Cardiac fibroblast (primary cell): ENCODE measurements at regions not wholly inside any gene's neighbourhood (a gene's known extent, or its start where the extent isn't known, plus 50 kb on each side); places are given as distances from the start of the nearest gene placed in this dataset.

Experiments used
- DNase-seq, 2 donors: peaks; one replicate each; pipeline versions ENCODE4 v3.0.0 to v3.0.0-alpha.2; 2010; ENCODE audit warnings: low read depth in 2 of 2
- H3K4me3 ChIP-seq, 2 donors: replicated peaks in 1 of 2; 1 replicate in 1 of 2; 2 replicates in 1 of 2; pipeline ENCODE4 v1.5.1; 2011; ENCODE audit warnings: low read depth in 2 of 2, low read length in 2 of 2, mild to moderate bottlenecking in 2 of 2, moderate library complexity in 1 of 2
- CTCF ChIP-seq: IDR thresholded peaks from one replicate; pipeline ENCODE4 v1.5.1; 2011; ENCODE audit warnings: low read depth, mild to moderate bottlenecking, low read length, inconsistent platforms

DNA sequence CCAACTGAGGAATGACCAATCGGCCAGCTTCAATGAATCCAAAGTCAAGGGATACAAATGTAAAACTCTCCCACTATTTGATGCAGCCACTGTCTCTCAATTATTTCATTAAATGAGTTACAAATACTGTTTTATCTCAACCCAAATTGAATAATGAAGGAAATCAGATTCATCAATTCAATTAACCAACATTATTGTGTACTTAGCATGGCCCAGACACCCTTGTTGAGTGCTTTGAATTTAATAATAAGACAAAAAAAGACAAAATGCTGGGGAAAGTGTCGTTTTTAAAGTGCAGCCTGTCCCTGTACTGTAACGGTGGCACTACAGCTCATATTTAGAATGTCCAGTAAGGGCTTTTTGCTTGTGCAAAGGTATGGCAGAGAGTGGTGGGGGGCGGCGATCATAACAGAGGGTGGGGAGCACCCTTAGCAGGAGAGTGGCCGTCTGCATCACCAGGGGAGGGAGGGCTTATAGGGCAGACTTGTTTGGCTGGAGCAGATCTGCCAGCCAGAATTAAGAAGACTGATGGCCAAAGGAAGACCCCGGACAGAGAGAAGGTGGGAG, 123.8 kb upstream of the GALNT2 start:
- no peak for TF ChIP-seq CTCF
- H3K4me3 ChIP-seq, result no peak overlapping the region
- no peak for DNase-seq

DNA sequence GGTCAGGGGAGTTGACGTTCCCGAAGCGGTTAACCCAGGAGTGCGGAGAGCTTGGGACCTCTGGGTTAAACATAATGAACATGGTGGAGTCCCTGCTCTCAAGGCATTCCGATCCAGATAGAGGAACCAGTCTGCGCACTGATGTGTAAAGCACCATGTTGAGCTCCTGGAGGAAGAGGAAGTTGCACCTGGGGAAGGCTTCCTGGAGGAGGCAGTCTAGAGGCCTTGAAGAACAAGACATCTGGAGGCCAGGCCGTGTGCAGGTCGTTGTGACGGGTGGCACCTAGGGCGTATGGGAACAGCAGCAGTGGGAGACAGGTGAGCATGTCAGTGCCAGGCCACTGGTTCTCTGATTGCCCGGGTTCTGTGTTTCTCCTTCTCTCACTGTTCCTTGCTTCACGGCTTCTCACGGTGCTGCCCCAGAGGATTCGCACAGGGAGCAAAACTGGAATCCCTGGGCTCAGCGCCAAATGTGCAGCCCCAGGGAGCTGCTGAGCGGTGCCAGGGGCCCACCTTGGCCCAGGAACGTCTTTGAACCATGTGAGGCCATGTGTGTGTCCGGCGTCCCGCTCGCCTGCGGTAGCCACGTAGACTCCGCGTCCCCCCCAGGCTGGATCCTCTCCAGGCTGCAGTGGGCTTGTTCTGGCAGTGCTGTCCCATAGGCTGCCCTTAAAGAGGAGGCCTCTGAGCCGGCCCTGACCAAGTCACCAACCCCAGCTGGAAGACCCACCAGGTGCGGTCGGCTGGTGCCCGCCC, 122.9 kb upstream of the GALNT2 start:
- no peak for TF ChIP-seq CTCF
- H3K4me3 ChIP-seq, result no peak overlapping the region
- no peak for DNase-seq

DNA sequence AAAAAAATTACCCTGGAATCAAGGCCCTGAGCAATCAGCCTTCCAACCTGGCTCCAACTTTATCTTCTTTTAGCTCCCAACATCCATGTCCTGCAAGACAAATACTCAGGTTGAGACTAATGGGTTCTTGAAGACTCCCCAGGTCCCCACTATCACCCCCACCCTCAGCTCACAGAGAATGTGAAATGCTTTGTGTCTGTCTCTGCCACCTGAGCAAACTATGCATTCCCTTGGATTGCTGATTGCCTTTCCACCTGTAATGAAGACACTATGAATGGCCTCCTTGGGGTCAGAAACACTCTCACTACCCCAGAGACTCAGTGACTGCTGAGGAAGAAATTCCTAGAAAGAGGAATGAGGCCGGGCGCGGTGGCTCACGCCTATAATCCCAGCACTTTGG, 121.2 kb upstream of the GALNT2 start:
- no peak for TF ChIP-seq CTCF
- no peak for DNase-seq
- H3K4me3 ChIP-seq, result no peak overlapping the region

- TF ChIP-seq CTCF, result no peak
- no peak overlapping the region for H3K4me3 ChIP-seq
- peak; percentile 2 to 42 for DNase-seq
Observed at GRCh38 chr1:229947968-229948367, 119.1 kb upstream of the GALNT2 start.

GRCh38 chr1:229948438-229948837, 118.6 kb upstream of the GALNT2 start:
- DNase-seq, result no peak
- H3K4me3 ChIP-seq, result no peak overlapping the region
- TF ChIP-seq CTCF, result no peak

DNA sequence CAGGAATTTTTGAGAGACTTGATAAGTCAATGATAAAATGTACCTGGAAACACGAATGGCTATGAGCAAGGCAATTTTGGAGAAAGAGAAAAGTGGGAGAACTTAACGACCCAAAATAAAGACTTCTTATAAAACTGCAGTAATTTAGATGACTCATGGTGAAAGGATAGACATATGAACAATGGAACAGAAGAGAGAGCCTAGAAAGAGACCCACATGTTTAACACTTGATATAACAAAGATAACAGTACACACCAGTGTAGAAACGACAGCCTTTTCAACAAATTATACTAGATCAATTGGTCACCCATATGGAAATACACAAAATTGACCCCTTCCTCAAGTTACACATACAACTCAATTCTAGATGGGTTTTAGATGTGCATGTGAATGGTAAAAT, 117.5 kb upstream of the GALNT2 start:
- no peak for DNase-seq
- no peak overlapping the region for H3K4me3 ChIP-seq
- no peak for TF ChIP-seq CTCF
